DOHH2 (cell line): ENCODE measurements at regions not wholly inside any gene's neighbourhood (a gene's known extent, or its start where the extent isn't known, plus 50 kb on each side); places are given as distances from the start of the nearest gene placed in this dataset.
"Not testable (repeated sequence)": the region's sequence is repeated elsewhere in the genome, so short reads cannot be mapped to it uniquely, and the experiment has no call there.

Source experiments
- CTCF ChIP-seq: fragments of 200-600 bp; sonication (generic); IDR thresholded peaks from one replicate; pipeline ENCODE4 v1.5.1; 2014; ENCODE audit warnings: antibody characterized with exemption, mild to moderate bottlenecking, low read depth, low read length; ENCODE audit not compliant: poor library complexity, severe bottlenecking
- EZH2phosphoT487 ChIP-seq: fragments of 200-600 bp; sonication (generic); IDR thresholded peaks from 2 replicates; pipeline ENCODE4 v1.6.1; 2017; ENCODE audit warnings: borderline replicate concordance, mild to moderate bottlenecking, antibody characterized with exemption, low read length, moderate library complexity, mixed read lengths

GRCh38 chr16:29274055-29275035 is 132.2 kb downstream of the NPIPB11 start:
- not testable (repeated sequence) for TF ChIP-seq CTCF, EZH2phosphoT487
